ENCODE measurements at regions not wholly inside any gene's neighbourhood (a gene's known extent, or its start where the extent isn't known, plus 50 kb on each side); places are given as distances from the start of the nearest gene placed in this dataset.

GRCh38 chr11:96642583-96642982 lies 252.8 kb downstream of the JRKL start:
- Histone ChIP-seq H3K4me3 (ENCODE audit: low read length) (no peak overlapping the region), H3K9me3 (ENCODE audit: control insufficient read depth, insufficient read depth, low read length) (no peaks in the 10 kb centered on the region), H3K9me2 (replicated peaks; ENCODE audit: control insufficient read depth, low read length) (no peaks in the 10 kb centered on the region), H3K79me2 (ENCODE audit: control insufficient read depth, low read length) (no peaks in the 10 kb centered on the region), H3K27me3 (ENCODE audit: control insufficient read depth, low read length) (no peaks in the 10 kb centered on the region), H3F3A (ENCODE audit: control insufficient read depth, insufficient read depth) (no peaks in the 10 kb centered on the region), H3K27ac (ENCODE audit: low read depth, low read length) (no peak overlapping the region), H3K36me3 (ENCODE audit: control insufficient read depth, low read length) (no peaks in the 10 kb centered on the region), H3K4me2 (ENCODE audit: low read length) (no peak overlapping the region), H4K20me1 (ENCODE audit: control insufficient read depth, insufficient read depth, low read depth, low read length) (no peaks in the 10 kb centered on the region), H3K4me1 (ENCODE audit: control insufficient read depth, low read length) (no peaks in the 10 kb centered on the region)
- no peak for TF ChIP-seq CTCF (IDR thresholded peaks at IDR 0.05; ENCODE audit: low read depth, low read length, poor library complexity, severe bottlenecking)
- TF ChIP-seq EZH2phosphoT487 (IDR thresholded peaks at IDR 0.05; ENCODE audit: borderline replicate concordance, low read length), result no peak

GRCh38 chr11:96643173-96643572 lies 253.4 kb downstream of the JRKL start:
- Histone ChIP-seq H3K79me2 (ENCODE audit: control insufficient read depth, low read length) (no peaks in the 10 kb centered on the region), H3K36me3 (ENCODE audit: control insufficient read depth, low read length) (no peaks in the 10 kb centered on the region), H3K27me3 (ENCODE audit: control insufficient read depth, low read length) (no peaks in the 10 kb centered on the region), H3K4me1 (ENCODE audit: control insufficient read depth, low read length) (no peaks in the 10 kb centered on the region), H3K9me3 (ENCODE audit: control insufficient read depth, insufficient read depth, low read length) (no peaks in the 10 kb centered on the region), H3F3A (ENCODE audit: control insufficient read depth, insufficient read depth) (no peaks in the 10 kb centered on the region), H3K4me3 (ENCODE audit: low read length) (no peak overlapping the region), H3K27ac (ENCODE audit: low read depth, low read length) (no peak overlapping the region), H4K20me1 (ENCODE audit: control insufficient read depth, insufficient read depth, low read depth, low read length) (no peaks in the 10 kb centered on the region), H3K9me2 (replicated peaks; ENCODE audit: control insufficient read depth, low read length) (no peaks in the 10 kb centered on the region), H3K4me2 (ENCODE audit: low read length) (no peak overlapping the region)
- no peak for TF ChIP-seq EZH2phosphoT487 (IDR thresholded peaks at IDR 0.05; ENCODE audit: borderline replicate concordance, low read length)
- no peak for TF ChIP-seq CTCF (IDR thresholded peaks at IDR 0.05; ENCODE audit: low read depth, low read length, poor library complexity, severe bottlenecking)

- Histone ChIP-seq H4K20me1 (ENCODE audit: control insufficient read depth, insufficient read depth, low read depth, low read length) (no peaks in the 10 kb centered on the region), H3K9me2 (replicated peaks; ENCODE audit: control insufficient read depth, low read length) (no peaks in the 10 kb centered on the region), H3K4me2 (ENCODE audit: low read length) (no peak overlapping the region), H3K36me3 (ENCODE audit: control insufficient read depth, low read length) (no peaks in the 10 kb centered on the region), H3K9me3 (ENCODE audit: control insufficient read depth, insufficient read depth, low read length) (no peaks in the 10 kb centered on the region), H3K27ac (ENCODE audit: low read depth, low read length) (no peak overlapping the region), H3K79me2 (ENCODE audit: control insufficient read depth, low read length) (no peaks in the 10 kb centered on the region), H3K27me3 (ENCODE audit: control insufficient read depth, low read length) (no peaks in the 10 kb centered on the region), H3K4me1 (ENCODE audit: control insufficient read depth, low read length) (no peaks in the 10 kb centered on the region), H3K4me3 (ENCODE audit: low read length) (no peak overlapping the region), H3F3A (ENCODE audit: control insufficient read depth, insufficient read depth) (no peaks in the 10 kb centered on the region)
- no peak for TF ChIP-seq CTCF (IDR thresholded peaks at IDR 0.05; ENCODE audit: low read depth, low read length, poor library complexity, severe bottlenecking)
Observed at GRCh38 chr11:96647621-96648020, 257.8 kb downstream of the JRKL start.

GRCh38 chr11:96648991-96649390 lies 259.2 kb downstream of the JRKL start:
- Histone ChIP-seq H3F3A (ENCODE audit: control insufficient read depth, insufficient read depth) (no peaks in the 10 kb centered on the region), H3K9me3 (ENCODE audit: control insufficient read depth, insufficient read depth, low read length) (no peaks in the 10 kb centered on the region), H4K20me1 (ENCODE audit: control insufficient read depth, insufficient read depth, low read depth, low read length) (no peaks in the 10 kb centered on the region), H3K79me2 (ENCODE audit: control insufficient read depth, low read length) (no peaks in the 10 kb centered on the region), H3K9me2 (replicated peaks; ENCODE audit: control insufficient read depth, low read length) (no peaks in the 10 kb centered on the region), H3K27ac (ENCODE audit: low read depth, low read length) (no peak overlapping the region), H3K4me2 (ENCODE audit: low read length) (no peak overlapping the region), H3K4me3 (ENCODE audit: low read length) (no peak overlapping the region), H3K27me3 (ENCODE audit: control insufficient read depth, low read length) (no peaks in the 10 kb centered on the region), H3K4me1 (ENCODE audit: control insufficient read depth, low read length) (no peaks in the 10 kb centered on the region), H3K36me3 (ENCODE audit: control insufficient read depth, low read length) (no peaks in the 10 kb centered on the region)
- TF ChIP-seq CTCF (IDR thresholded peaks at IDR 0.05; ENCODE audit: low read depth, low read length, poor library complexity, severe bottlenecking), result no peak
- no peak for TF ChIP-seq EZH2phosphoT487 (IDR thresholded peaks at IDR 0.05; ENCODE audit: borderline replicate concordance, low read length)
